SK-N-SH (cell line): ENCODE measurements at regions not wholly inside any gene's neighbourhood (a gene's known extent, or its start where the extent isn't known, plus 50 kb on each side); places are given as distances from the start of the nearest gene placed in this dataset.

ENCODE experiments used
- CTCF ChIA-PET: fragments of 300-600, 350-600 bp; formaldehyde crosslinking; extraction: SDS; loops from one replicate; lab custom pipeline; 2021; lab: Yijun Ruan, JAX
- POLR2A ChIA-PET: fragments of 350-600 bp; sonication (Branson Sonifier 250); formaldehyde crosslinking; extraction: SDS; loops from one replicate; lab custom pipeline; 2020; ENCODE audit warnings: antibody characterized with exemption, inconsistent platforms; lab: Yijun Ruan, JAX
- DNase-seq: peaks from one replicate; pipeline ENCODE4 v3.0.0; 2012
- H2AFZ ChIP-seq: fragments of 200-600 bp; sonication (generic); 2 replicates; pipeline ENCODE4 v1.8.1; 2016; ENCODE audit warnings: antibody characterized with exemption, mild to moderate bottlenecking, low read depth
- H3F3A ChIP-seq: fragments of 200-600 bp; sonication (generic); replicated peaks from 2 replicates; pipeline ENCODE3; 2016; ENCODE audit warnings: antibody characterized with exemption, mild to moderate bottlenecking; ENCODE audit not compliant: insufficient read depth
- H3K27ac ChIP-seq, 2 experiments: fragments of 200-500 bp in 1 of 2; fragments of 200-600 bp in 1 of 2; sonication (Bioruptor generic) in 1 of 2; sonication (generic), shearing (Covaris generic) in 1 of 2; 2 replicates each; pipeline versions ENCODE4 v1.5.1 to v1.6.1; 2014 to 2016; ENCODE audit warnings: low read depth in 2 of 2, inconsistent platforms in 1 of 2, low read length in 1 of 2, mild to moderate bottlenecking in 1 of 2, mixed read lengths in 1 of 2
- H3K27me3 ChIP-seq: fragments of 200-600 bp; sonication (generic), shearing (Covaris generic); 2 replicates; pipeline ENCODE4 v1.6.1; 2016; ENCODE audit warnings: mixed run types; ENCODE audit not compliant: insufficient read depth
- H3K36me3 ChIP-seq, 2 experiments: fragments of 200-500 bp in 1 of 2; fragments of 200-600 bp in 1 of 2; sonication (Bioruptor generic) in 1 of 2; sonication (generic) in 1 of 2; replicated peaks in 1 of 2; 2 replicates each; pipeline versions ENCODE3 to v1.5.1; 2014 to 2016; ENCODE audit warnings: low read length in 1 of 2, mild to moderate bottlenecking in 1 of 2; ENCODE audit not compliant: insufficient read depth in 2 of 2, control insufficient read depth in 1 of 2
- H3K4me1 ChIP-seq, 2 experiments: fragments of 200-500 bp in 1 of 2; fragments of 200-600 bp in 1 of 2; sonication (Bioruptor generic) in 1 of 2; sonication (generic), shearing (Covaris generic) in 1 of 2; 2 replicates each; pipeline versions ENCODE4 v1.5.1 to v1.6.1; 2014 to 2016; ENCODE audit warnings: low read depth in 1 of 2, low read length in 1 of 2, mixed run types in 1 of 2; ENCODE audit not compliant: insufficient read depth in 2 of 2, control insufficient read depth in 1 of 2
- H3K4me2 ChIP-seq: fragments of 200-600 bp; sonication (generic), shearing (Covaris generic); 2 replicates; pipeline ENCODE4 v1.6.1; 2017; ENCODE audit warnings: mixed run types
- H3K4me3 ChIP-seq, 2 experiments: fragments of 200-500 bp in 1 of 2; fragments of 200-600 bp in 1 of 2; sonication (Bioruptor generic) in 1 of 2; sonication (generic), shearing (Covaris generic) in 1 of 2; 2 replicates each; pipeline versions ENCODE4 v1.5.1 to v1.8.1; 2014 to 2016; ENCODE audit warnings: low read depth in 2 of 2, inconsistent platforms in 1 of 2, low read length in 1 of 2, mild to moderate bottlenecking in 1 of 2, mixed read lengths in 1 of 2, moderate library complexity in 1 of 2
- H3K79me2 ChIP-seq: fragments of 200-600 bp; sonication (generic); 2 replicates; pipeline ENCODE4 v1.8.1; 2017; ENCODE audit warnings: mild to moderate bottlenecking; ENCODE audit not compliant: insufficient read depth
- H3K9ac ChIP-seq: fragments of 200-600 bp; sonication (generic); 2 replicates; pipeline ENCODE4 v1.6.1; 2017; ENCODE audit warnings: mixed run types
- H3K9me2 ChIP-seq: fragments of 200-600 bp; sonication (generic); 2 replicates; pipeline ENCODE4 v1.6.1; 2017; ENCODE audit warnings: mixed run types
- H3K9me3 ChIP-seq: fragments of 200-600 bp; sonication (generic); 2 replicates; pipeline ENCODE4 v1.6.1; 2017; ENCODE audit warnings: mixed run types, mild to moderate bottlenecking, moderate library complexity
- H4K20me1 ChIP-seq: fragments of 200-600 bp; sonication (generic); 2 replicates; pipeline ENCODE4 v1.6.1; 2017; ENCODE audit warnings: mild to moderate bottlenecking, mixed run types; ENCODE audit not compliant: insufficient read depth
- CHD2 ChIP-seq: fragments of 150-350 bp; IDR thresholded peaks from 2 replicates; pipeline ENCODE4 v1.6.1; 2018; ENCODE audit warnings: low read length; ENCODE audit not compliant: partially characterized antibody
- CTCF ChIP-seq: fragments of 200-600 bp; sonication (generic); IDR thresholded peaks from 2 replicates; pipeline ENCODE4 v1.6.1; 2017; ENCODE audit warnings: antibody characterized with exemption, mild to moderate bottlenecking, moderate library complexity
- EZH2phosphoT487 ChIP-seq: fragments of 200-600 bp; sonication (generic); IDR thresholded peaks from 2 replicates; pipeline ENCODE4 v1.6.1; 2017; ENCODE audit warnings: low read depth, mixed run types, mild to moderate bottlenecking, antibody characterized with exemption, moderate library complexity, borderline replicate concordance
- FOXJ3 ChIP-seq: sonication (generic); formaldehyde crosslinking; IDR thresholded peaks from 2 replicates; pipeline ENCODE4 v1.5.1; 2020; ENCODE audit warnings: mild to moderate bottlenecking, missing genetic modification reagents
- GATA2 ChIP-seq: sonication (generic); formaldehyde crosslinking; IDR thresholded peaks from 2 replicates; pipeline ENCODE4 v1.5.0; 2020; ENCODE audit warnings: mild to moderate bottlenecking, missing genetic modification reagents
- MEF2A ChIP-seq: IDR thresholded peaks from 2 replicates; pipeline ENCODE4 v1.4.0; 2012; ENCODE audit warnings: low read depth, borderline replicate concordance
- MXI1 ChIP-seq: IDR thresholded peaks from 2 replicates; pipeline ENCODE4 v1.6.1; 2012; ENCODE audit warnings: mild to moderate bottlenecking, low read depth, low read length, improper control_type of control experiment
- NFIC ChIP-seq: IDR thresholded peaks from 2 replicates; pipeline ENCODE4 v1.4.0; 2012; ENCODE audit warnings: borderline replicate concordance
- PBX3 ChIP-seq: IDR thresholded peaks from 2 replicates; pipeline ENCODE4; 2012
- RAD21 ChIP-seq: IDR thresholded peaks from 2 replicates; pipeline ENCODE4 v1.6.1; 2012; ENCODE audit warnings: mild to moderate bottlenecking, low read length
- REST ChIP-seq: IDR thresholded peaks from 2 replicates; pipeline ENCODE4 v1.6.1; 2012; ENCODE audit warnings: mild to moderate bottlenecking, low read depth, low read length, moderate library complexity
- RXRA ChIP-seq: IDR thresholded peaks from 2 replicates; pipeline ENCODE4 v1.4.0; 2012; ENCODE audit warnings: low read depth, mild to moderate bottlenecking, borderline replicate concordance
- WGBS: methylation state at CpG from one replicate; pipeline ENCODE4 v1.1.6; 2017; ENCODE audit warnings: low lambda C conversion rate; 5-methylcytosine and 5-hydroxymethylcytosine counted together
- TF ChIP-seq, protein P1 (sequence below): IDR thresholded peaks from 2 replicates; pipeline ENCODE4 v1.4.0; 2012; ENCODE audit warnings: low read depth, borderline replicate concordance

DNA sequence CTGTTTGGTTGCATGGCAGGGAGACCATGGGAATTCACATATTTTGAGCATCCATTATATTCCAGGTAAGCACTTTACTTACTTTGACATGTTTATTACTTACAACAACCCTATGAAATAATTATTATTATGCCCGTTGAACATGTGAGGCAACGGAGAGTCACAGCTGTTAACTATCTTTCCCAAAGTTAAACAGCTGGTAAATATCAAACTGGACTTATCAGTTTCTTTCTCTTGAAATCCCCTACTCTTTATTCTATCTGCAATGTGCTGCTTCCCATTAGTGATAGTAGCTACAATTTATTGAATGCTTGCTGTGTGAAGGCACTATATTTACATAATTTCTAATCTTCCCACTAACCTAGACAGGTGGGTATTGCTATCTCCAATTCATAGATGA is 847.7 kb upstream of the MAP3K7 start:
- no peak overlapping the region for H3K4me2 ChIP-seq
- no peaks in the 10 kb centered on the region for H3K36me3 ChIP-seq
- H3K4me3 ChIP-seq = no peak overlapping the region
- no peaks in the 10 kb centered on the region for H3K79me2 ChIP-seq
- H3K4me1 ChIP-seq = no peaks in the 10 kb centered on the region; a peak in 1 of 4 replicates
- WGBS = 1% methylated on average over 2 of the region's 2 CpGs
- no peak overlapping the region for H2AFZ ChIP-seq
- DNase-seq = no peak
- TF ChIP-seq RAD21 (no peak), NFIC (no peak), MXI1 (no peak), RXRA (no peak), CHD2 (no peak), EZH2phosphoT487 (no peak), GATA2 (no peak), REST (no peak), CTCF (no peak), FOXJ3 (CRISPR knock-in tag) (no peak), MEF2A (no peak), PBX3 (no peak)
- TF ChIP-seq, protein P1, sequence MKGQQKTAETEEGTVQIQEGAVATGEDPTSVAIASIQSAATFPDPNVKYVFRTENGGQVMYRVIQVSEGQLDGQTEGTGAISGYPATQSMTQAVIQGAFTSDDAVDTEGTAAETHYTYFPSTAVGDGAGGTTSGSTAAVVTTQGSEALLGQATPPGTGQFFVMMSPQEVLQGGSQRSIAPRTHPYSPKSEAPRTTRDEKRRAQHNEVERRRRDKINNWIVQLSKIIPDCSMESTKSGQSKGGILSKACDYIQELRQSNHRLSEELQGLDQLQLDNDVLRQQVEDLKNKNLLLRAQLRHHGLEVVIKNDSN = no peak
- TF ChIP-seq, all 33 proteins: peak for 0
- Histone ChIP-seq H3K9me2 (no peaks in the 10 kb centered on the region), H3K9ac (no peak overlapping the region), H3K27ac (no peak overlapping the region), H3K27me3 (no peaks in the 10 kb centered on the region), H3K9me3 (no peaks in the 10 kb centered on the region), H4K20me1 (no peaks in the 10 kb centered on the region), H3F3A (no peaks in the 10 kb centered on the region)
- ChIA-PET POLR2A (no interaction called here), CTCF (interaction anchor here (0.5 kb wide), 1 partner anchor 12 kb away, joined by 3 read pairs; no protein-coding TSS in a partner anchor)
